Caco-2 (cell line): ENCODE measurements at regions not wholly inside any gene's neighbourhood (a gene's known extent, or its start where the extent isn't known, plus 50 kb on each side); places are given as distances from the start of the nearest gene placed in this dataset.

ENCODE experiments used
- BruUV-seq: library from RNA; stranded (reverse); fragments of 400-500 nt; replicated peaks from 2 replicates; lab custom pipeline; 2021; lab: Mats Ljungman, UMichigan
- CTCF ChIA-PET: fragments of 300-600 bp; sonication (Branson Sonifier 250); formaldehyde crosslinking; loops from one replicate; lab custom pipeline; 2022; ENCODE audit warnings: antibody characterized with exemption; lab: Charles Lee
- POLR2A ChIA-PET: fragments of 300-600 bp; sonication (Branson Sonifier 250); formaldehyde crosslinking; loops from one replicate; lab custom pipeline; 2022; ENCODE audit warnings: antibody characterized with exemption; lab: Charles Lee
- DNase-seq, 2 experiments: peaks; one replicate each; pipeline versions ENCODE4 v3.0.0 to v3.0.0-alpha.2; 2020 to 2022
- H3K27me3 ChIP-seq: replicated peaks from 2 replicates; pipeline ENCODE4 v1.6.0; 2011; ENCODE audit warnings: low read length; ENCODE audit not compliant: control insufficient read depth, insufficient read depth
- H3K36me3 ChIP-seq: 2 replicates; pipeline ENCODE4 v1.5.1; 2011; ENCODE audit warnings: low read length; ENCODE audit not compliant: control insufficient read depth, insufficient read depth
- H3K4me1 ChIP-seq: fragments of 250-450 bp; sonication (Bioruptor Pico); 2 replicates; pipeline ENCODE4 v1.5.1; 2020; ENCODE audit warnings: mild to moderate bottlenecking
- H3K4me3 ChIP-seq: 2 replicates; pipeline ENCODE4 v1.5.1; 2011; ENCODE audit warnings: low read depth, mild to moderate bottlenecking, control low read depth, low read length
- H3K9me3 ChIP-seq: fragments of 250-450 bp; sonication (Bioruptor Pico); 2 replicates; pipeline ENCODE4 v1.5.1; 2020; ENCODE audit warnings: mild to moderate bottlenecking, moderate library complexity
- H3K27ac Mint-ChIP-seq: one replicate; pipeline ENCODE4 v1.8.0; 2022; ENCODE audit warnings: mixed read lengths; ENCODE audit not compliant: unreplicated experiment
- H3K27me3 Mint-ChIP-seq: one replicate; pipeline ENCODE4 v1.8.0; 2022; ENCODE audit warnings: mixed read lengths; ENCODE audit not compliant: insufficient read depth, unreplicated experiment
- H3K36me3 Mint-ChIP-seq: one replicate; pipeline ENCODE4 v1.8.0; 2022; ENCODE audit warnings: mild to moderate bottlenecking, mixed read lengths; ENCODE audit not compliant: insufficient read depth, unreplicated experiment
- H3K4me1 Mint-ChIP-seq: one replicate; pipeline ENCODE4 v1.8.0; 2022; ENCODE audit warnings: low read depth, mixed read lengths; ENCODE audit not compliant: unreplicated experiment
- H3K4me3 Mint-ChIP-seq: one replicate; pipeline ENCODE4 v1.8.0; 2022; ENCODE audit warnings: mild to moderate bottlenecking, moderate library complexity, mixed read lengths; ENCODE audit not compliant: unreplicated experiment
- H3K9me3 Mint-ChIP-seq: one replicate; pipeline ENCODE4 v1.8.0; 2022; ENCODE audit warnings: mixed read lengths; ENCODE audit not compliant: unreplicated experiment
- intact Hi-C: fragments of 100-400 bp; cut with micrococcal nuclease; formaldehyde crosslinking; loops from one replicate; pipeline ENCODE4 v1.10.0; 2022; ENCODE audit not compliant: unreplicated experiment
- TF ChIP-seq, protein P1 (sequence below), 2 experiments: fragments of 200-600 bp in 1 of 2; IDR thresholded peaks; 1 replicate in 1 of 2; 2 replicates in 1 of 2; pipeline versions ENCODE4 v1.5.1 to v1.8.0; 2011 to 2022; ENCODE audit warnings: antibody characterized with exemption in 1 of 2, control low read depth in 1 of 2, inconsistent platforms in 1 of 2, low read depth in 1 of 2, low read length in 1 of 2, mild to moderate bottlenecking in 1 of 2, moderate library complexity in 1 of 2; ENCODE audit not compliant: insufficient read depth in 1 of 2, severe bottlenecking in 1 of 2, unreplicated experiment in 1 of 2

DNA sequence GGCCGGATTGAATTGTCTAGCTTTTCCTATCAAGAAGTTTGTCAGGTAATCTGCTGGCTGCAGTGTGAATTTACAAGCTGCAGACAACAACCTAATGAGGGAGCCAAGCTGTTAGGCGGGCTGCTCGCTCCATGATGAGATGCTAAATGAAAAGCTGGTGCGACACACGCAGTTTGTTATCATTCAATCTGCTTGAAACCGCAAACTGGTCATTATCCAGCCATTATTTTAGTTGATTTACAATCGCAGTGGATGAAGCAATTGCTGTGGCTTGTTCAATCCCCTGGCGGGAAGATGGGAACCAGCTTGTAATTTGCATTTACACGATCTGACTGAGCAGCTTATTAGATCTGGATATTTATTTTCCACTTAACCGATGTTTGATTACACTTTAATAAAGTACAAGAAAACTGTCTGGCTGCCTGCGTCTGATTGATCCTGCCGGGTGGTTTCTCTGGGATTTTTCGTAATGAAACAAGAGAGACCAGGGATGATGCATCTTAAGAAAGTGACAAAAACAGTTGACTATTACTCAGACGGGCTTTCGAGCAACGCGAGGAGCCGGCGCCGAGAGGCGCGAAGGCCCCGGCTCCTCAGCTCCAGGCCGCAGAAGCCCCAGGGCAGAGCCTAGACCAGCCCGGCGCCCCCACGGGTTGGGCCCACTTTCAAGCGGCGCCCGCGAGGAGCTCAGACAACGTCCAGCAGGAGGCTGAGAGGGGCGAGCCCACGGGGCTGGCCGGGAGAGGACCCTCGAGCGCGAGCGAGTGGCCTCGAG lies 118.0 kb upstream of the BARHL2 start:
- CTCF ChIA-PET = no interaction called here
- Mint-ChIP-seq H3K4me3 (no peak overlapping the region), H3K4me1 (no peaks in the 10 kb centered on the region), H3K9me3 (no peaks in the 10 kb centered on the region), H3K36me3 (no peaks in the 10 kb centered on the region), H3K27me3 (no peaks in the 10 kb centered on the region), H3K27ac (no peak overlapping the region)
- no TSS peak for BruUV-seq
- intact Hi-C loops = no loop called here
- TF ChIP-seq, protein P1, sequence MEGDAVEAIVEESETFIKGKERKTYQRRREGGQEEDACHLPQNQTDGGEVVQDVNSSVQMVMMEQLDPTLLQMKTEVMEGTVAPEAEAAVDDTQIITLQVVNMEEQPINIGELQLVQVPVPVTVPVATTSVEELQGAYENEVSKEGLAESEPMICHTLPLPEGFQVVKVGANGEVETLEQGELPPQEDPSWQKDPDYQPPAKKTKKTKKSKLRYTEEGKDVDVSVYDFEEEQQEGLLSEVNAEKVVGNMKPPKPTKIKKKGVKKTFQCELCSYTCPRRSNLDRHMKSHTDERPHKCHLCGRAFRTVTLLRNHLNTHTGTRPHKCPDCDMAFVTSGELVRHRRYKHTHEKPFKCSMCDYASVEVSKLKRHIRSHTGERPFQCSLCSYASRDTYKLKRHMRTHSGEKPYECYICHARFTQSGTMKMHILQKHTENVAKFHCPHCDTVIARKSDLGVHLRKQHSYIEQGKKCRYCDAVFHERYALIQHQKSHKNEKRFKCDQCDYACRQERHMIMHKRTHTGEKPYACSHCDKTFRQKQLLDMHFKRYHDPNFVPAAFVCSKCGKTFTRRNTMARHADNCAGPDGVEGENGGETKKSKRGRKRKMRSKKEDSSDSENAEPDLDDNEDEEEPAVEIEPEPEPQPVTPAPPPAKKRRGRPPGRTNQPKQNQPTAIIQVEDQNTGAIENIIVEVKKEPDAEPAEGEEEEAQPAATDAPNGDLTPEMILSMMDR (IDR thresholded peaks at IDR 0.05; ENCODE audit: insufficient read depth in 1 of 2, low read depth in 1 of 2, low read length in 1 of 2, severe bottlenecking in 1 of 2, unreplicated experiment in 1 of 2) = no peak
- no peak for DNase-seq
- no peak overlapping the region for H3K4me3 ChIP-seq
- H3K36me3 ChIP-seq = no peaks in the 10 kb centered on the region
- no peaks in the 10 kb centered on the region for H3K9me3 ChIP-seq
- H3K4me1 ChIP-seq = no peaks in the 10 kb centered on the region
- POLR2A ChIA-PET = no interaction called here
- H3K27me3 ChIP-seq = no peaks in the 10 kb centered on the region

- TF ChIP-seq, protein P1 (IDR thresholded peaks at IDR 0.05; ENCODE audit: insufficient read depth in 1 of 2, low read depth in 1 of 2, low read length in 1 of 2, severe bottlenecking in 1 of 2, unreplicated experiment in 1 of 2) = no peak
- Mint-ChIP-seq H3K9me3 (no peaks in the 10 kb centered on the region), H3K4me1 (no peaks in the 10 kb centered on the region), H3K4me3 (no peak overlapping the region), H3K36me3 (no peaks in the 10 kb centered on the region), H3K27ac (no peak overlapping the region), H3K27me3 (no peaks in the 10 kb centered on the region)
- Histone ChIP-seq H3K4me1 (no peaks in the 10 kb centered on the region), H3K36me3 (no peaks in the 10 kb centered on the region), H3K9me3 (no peaks in the 10 kb centered on the region), H3K4me3 (no peak overlapping the region), H3K27me3 (no peaks in the 10 kb centered on the region)
- no peak for DNase-seq
- BruUV-seq = no TSS peak
- ChIA-PET CTCF (no interaction called here), POLR2A (no interaction called here)
- intact Hi-C loops = no loop called here
Measured at GRCh38 chr1:90834354-90834885, 117.3 kb upstream of the BARHL2 start.

GRCh38 chr1:90833466-90834110 lies 116.5 kb upstream of the BARHL2 start:
- H3K4me3 ChIP-seq = no peak overlapping the region
- Mint-ChIP-seq H3K27ac (no peak overlapping the region), H3K36me3 (no peaks in the 10 kb centered on the region), H3K9me3 (no peaks in the 10 kb centered on the region), H3K4me1 (no peaks in the 10 kb centered on the region), H3K4me3 (no peak overlapping the region), H3K27me3 (no peaks in the 10 kb centered on the region)
- no peaks in the 10 kb centered on the region for H3K4me1 ChIP-seq
- H3K9me3 ChIP-seq = no peaks in the 10 kb centered on the region
- intact Hi-C loops = no loop called here
- BruUV-seq = no TSS peak
- POLR2A ChIA-PET = no interaction called here
- DNase-seq = no peak
- TF ChIP-seq, protein P1 (IDR thresholded peaks at IDR 0.05; ENCODE audit: insufficient read depth in 1 of 2, low read depth in 1 of 2, low read length in 1 of 2, severe bottlenecking in 1 of 2, unreplicated experiment in 1 of 2) = no peak
- CTCF ChIA-PET = no interaction called here
- no peaks in the 10 kb centered on the region for H3K36me3 ChIP-seq
- no peaks in the 10 kb centered on the region for H3K27me3 ChIP-seq
